ENCODE measurements at regions not wholly inside any gene's neighbourhood (a gene's known extent, or its start where the extent isn't known, plus 50 kb on each side); places are given as distances from the start of the nearest gene placed in this dataset.

DNA sequence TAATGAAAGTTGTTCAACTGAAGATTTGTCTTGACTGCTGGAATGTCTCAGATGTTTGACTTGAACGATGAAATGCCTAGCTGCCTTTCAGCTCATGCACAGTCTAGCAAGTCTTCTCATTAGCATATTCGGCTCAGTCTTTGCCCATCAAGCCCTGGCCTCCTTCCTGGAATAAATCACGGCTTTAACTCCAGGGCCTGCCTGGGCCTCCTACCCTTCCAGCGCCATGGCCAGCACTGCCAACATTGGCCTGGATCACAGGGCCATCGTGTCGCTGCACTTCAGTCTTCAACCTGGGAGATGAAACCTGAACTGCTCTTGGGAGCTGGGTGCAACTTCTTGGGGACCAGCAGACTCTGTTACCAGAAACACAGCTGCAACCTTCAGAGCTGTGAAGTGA, 126.7 kb upstream of the TMEM260 start:
- TF ChIP-seq EP300 (IDR thresholded peaks at IDR 0.05) (no peak), POLR2A (IDR thresholded peaks at IDR 0.05) (no peak)
- TF ChIP-seq, protein P1, sequence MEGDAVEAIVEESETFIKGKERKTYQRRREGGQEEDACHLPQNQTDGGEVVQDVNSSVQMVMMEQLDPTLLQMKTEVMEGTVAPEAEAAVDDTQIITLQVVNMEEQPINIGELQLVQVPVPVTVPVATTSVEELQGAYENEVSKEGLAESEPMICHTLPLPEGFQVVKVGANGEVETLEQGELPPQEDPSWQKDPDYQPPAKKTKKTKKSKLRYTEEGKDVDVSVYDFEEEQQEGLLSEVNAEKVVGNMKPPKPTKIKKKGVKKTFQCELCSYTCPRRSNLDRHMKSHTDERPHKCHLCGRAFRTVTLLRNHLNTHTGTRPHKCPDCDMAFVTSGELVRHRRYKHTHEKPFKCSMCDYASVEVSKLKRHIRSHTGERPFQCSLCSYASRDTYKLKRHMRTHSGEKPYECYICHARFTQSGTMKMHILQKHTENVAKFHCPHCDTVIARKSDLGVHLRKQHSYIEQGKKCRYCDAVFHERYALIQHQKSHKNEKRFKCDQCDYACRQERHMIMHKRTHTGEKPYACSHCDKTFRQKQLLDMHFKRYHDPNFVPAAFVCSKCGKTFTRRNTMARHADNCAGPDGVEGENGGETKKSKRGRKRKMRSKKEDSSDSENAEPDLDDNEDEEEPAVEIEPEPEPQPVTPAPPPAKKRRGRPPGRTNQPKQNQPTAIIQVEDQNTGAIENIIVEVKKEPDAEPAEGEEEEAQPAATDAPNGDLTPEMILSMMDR (IDR thresholded peaks at IDR 0.05): no peak

All from tibial nerve (tissue), 4 donors.